ENCODE measurements at regions not wholly inside any gene's neighbourhood (a gene's known extent, or its start where the extent isn't known, plus 50 kb on each side); places are given as distances from the start of the nearest gene placed in this dataset.

- DNase-seq (ENCODE audit: low read depth): no peak
- TF ChIP-seq CTCF (IDR thresholded peaks at IDR 0.05; ENCODE audit: control insufficient read depth, insufficient read depth, low read depth, low read length, missing control alignments): no peak
- H3K4me3 ChIP-seq (ENCODE audit: control insufficient read depth, low read depth, low read length): no peak overlapping the region
Observed at GRCh38 chr4:125060376-125060775, 254.4 kb upstream of the FAT4 start.

- no peak overlapping the region for H3K4me3 ChIP-seq (ENCODE audit: control insufficient read depth, low read depth, low read length)
- TF ChIP-seq CTCF (IDR thresholded peaks at IDR 0.05; ENCODE audit: control insufficient read depth, insufficient read depth, low read depth, low read length, missing control alignments): no peak
- DNase-seq (ENCODE audit: low read depth): no peak
Observed at GRCh38 chr4:125049711-125050110, 265.0 kb upstream of the FAT4 start.

GRCh38 chr4:125045311-125045710 lies 269.4 kb upstream of the FAT4 start:
- no peak for TF ChIP-seq CTCF (IDR thresholded peaks at IDR 0.05; ENCODE audit: control insufficient read depth, insufficient read depth, low read depth, low read length, missing control alignments)
- no peak for DNase-seq (ENCODE audit: low read depth)
- H3K4me3 ChIP-seq (ENCODE audit: control insufficient read depth, low read depth, low read length): no peak overlapping the region

GRCh38 chr4:125044886-125045285 lies 269.9 kb upstream of the FAT4 start:
- DNase-seq (ENCODE audit: low read depth): no peak
- no peak overlapping the region for H3K4me3 ChIP-seq (ENCODE audit: control insufficient read depth, low read depth, low read length)
- TF ChIP-seq CTCF (IDR thresholded peaks at IDR 0.05; ENCODE audit: control insufficient read depth, insufficient read depth, low read depth, low read length, missing control alignments): no peak

DNA sequence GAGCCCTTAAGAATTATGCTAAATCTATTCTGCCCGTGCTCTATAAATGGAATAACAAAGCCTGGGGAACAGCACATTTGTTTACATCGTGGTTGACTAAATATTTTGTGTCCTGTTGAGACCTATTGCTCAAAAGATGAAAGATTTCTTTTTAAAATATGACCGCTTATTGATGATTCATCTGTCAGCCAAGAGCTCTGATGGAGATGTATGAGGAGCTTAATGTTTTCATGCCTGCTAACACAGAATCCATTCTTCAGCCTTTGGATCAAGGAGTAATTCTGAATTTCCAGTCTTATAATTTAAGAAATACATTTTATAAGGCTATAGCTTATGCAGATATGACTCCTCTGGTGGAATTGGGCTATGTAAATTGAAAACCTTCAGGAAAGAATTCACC lies 271.3 kb upstream of the FAT4 start:
- no peak overlapping the region for H3K4me3 ChIP-seq (ENCODE audit: control insufficient read depth, low read depth, low read length)
- no peak for DNase-seq (ENCODE audit: low read depth)
- TF ChIP-seq CTCF (IDR thresholded peaks at IDR 0.05; ENCODE audit: control insufficient read depth, insufficient read depth, low read depth, low read length, missing control alignments): no peak

DNA sequence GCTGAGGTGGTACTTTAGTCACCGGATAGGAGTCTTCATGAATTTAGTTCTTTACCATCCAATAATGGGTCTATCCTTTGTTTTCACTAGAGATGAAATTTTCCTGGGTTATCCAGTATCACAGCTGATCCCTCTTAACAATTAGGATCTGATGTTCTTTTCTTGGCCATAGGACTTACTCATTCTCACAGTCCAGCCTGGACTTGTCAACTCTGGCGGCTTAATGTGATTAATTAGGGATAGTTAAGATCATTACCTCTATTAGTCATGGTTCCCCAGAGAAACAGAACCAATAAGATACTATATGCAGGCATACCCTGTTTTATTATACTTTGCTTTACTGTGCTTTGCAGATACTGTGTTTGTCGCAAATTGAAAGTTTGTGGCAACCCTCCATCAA lies 272.7 kb upstream of the FAT4 start:
- H3K4me3 ChIP-seq (ENCODE audit: control insufficient read depth, low read depth, low read length): no peak overlapping the region
- no peak for TF ChIP-seq CTCF (IDR thresholded peaks at IDR 0.05; ENCODE audit: control insufficient read depth, insufficient read depth, low read depth, low read length, missing control alignments)
- DNase-seq (ENCODE audit: low read depth): no peak

GRCh38 chr4:125041372-125041930 lies 273.3 kb upstream of the FAT4 start:
- H3K4me3 ChIP-seq (ENCODE audit: control insufficient read depth, low read depth, low read length): no peak overlapping the region
- no peak for TF ChIP-seq CTCF (IDR thresholded peaks at IDR 0.05; ENCODE audit: control insufficient read depth, insufficient read depth, low read depth, low read length, missing control alignments)
- no peak for DNase-seq (ENCODE audit: low read depth)

All from AG09309 (cell line).